IMR-90 (cell line): ENCODE measurements at regions not wholly inside any gene's neighbourhood (a gene's known extent, or its start where the extent isn't known, plus 50 kb on each side); places are given as distances from the start of the nearest gene placed in this dataset.

Source experiments
- ATAC-seq: fragments of 200-7000 bp; cut with Tn5 transposase; 2 replicates; pipeline ENCODE4 v1.9.1; 2020; ENCODE audit warnings: low read depth, mild to moderate bottlenecking, moderate library complexity
- BruUV-seq: library from RNA; stranded (reverse); fragments of 400-500 nt; replicated peaks from 2 replicates; lab custom pipeline; 2021; lab: Mats Ljungman, UMichigan
- CTCF ChIA-PET: fragments of 300-600 bp; formaldehyde crosslinking; extraction: SDS; loops from one replicate; lab custom pipeline; 2021; ENCODE audit warnings: antibody characterized with exemption; lab: Yijun Ruan, JAX
- POLR2A ChIA-PET: fragments of 300-600 bp; sonication (Branson Sonifier 250); formaldehyde crosslinking; loops from one replicate; lab custom pipeline; 2022; ENCODE audit warnings: antibody characterized with exemption; ENCODE audit not compliant: unreplicated experiment; lab: Charles Lee
- DNase-seq: peaks from one replicate; pipeline ENCODE4 v3.0.0; 2013
- H2AFZ ChIP-seq: replicated peaks from 2 replicates; pipeline ENCODE3; 2013; ENCODE audit warnings: low read length, mild to moderate bottlenecking; ENCODE audit not compliant: poor library complexity
- H2AK5ac ChIP-seq: 2 replicates; pipeline ENCODE4 v1.6.1; 2013; ENCODE audit warnings: low read depth, low read length, inconsistent platforms
- H2AK9ac ChIP-seq: replicated peaks from 2 replicates; pipeline ENCODE3; 2013; ENCODE audit warnings: mild to moderate bottlenecking, low read depth, low read length, moderate library complexity; ENCODE audit not compliant: poor library complexity
- H2BK120ac ChIP-seq: 2 replicates; pipeline ENCODE4 v1.6.1; 2013; ENCODE audit warnings: low read depth, low read length, inconsistent platforms
- H2BK15ac ChIP-seq: 3 replicates; pipeline ENCODE4 v1.6.1; 2013; ENCODE audit warnings: low read depth, low read length, inconsistent platforms
- H2BK20ac ChIP-seq: 2 replicates; pipeline ENCODE4 v1.6.1; 2013; ENCODE audit warnings: low read depth, mild to moderate bottlenecking, inconsistent platforms, low read length, moderate library complexity
- H2BK5ac ChIP-seq: 2 replicates; pipeline ENCODE4 v1.6.1; 2013; ENCODE audit warnings: mild to moderate bottlenecking, low read depth, low read length, inconsistent platforms; ENCODE audit not compliant: poor library complexity, severe bottlenecking
- H3K14ac ChIP-seq: replicated peaks from 2 replicates; pipeline ENCODE4 v1.6.1; 2013; ENCODE audit warnings: low read depth, low read length, inconsistent platforms
- H3K18ac ChIP-seq: 2 replicates; pipeline ENCODE4 v1.6.1; 2013; ENCODE audit warnings: low read depth, low read length, control low read depth
- H3K23ac ChIP-seq: 2 replicates; pipeline ENCODE4 v1.6.1; 2013; ENCODE audit warnings: low read depth, low read length, inconsistent platforms
- H3K27ac ChIP-seq: 2 replicates; pipeline ENCODE4 v1.5.1; 2013; ENCODE audit warnings: mild to moderate bottlenecking, control low read depth, low read length; ENCODE audit not compliant: insufficient read depth
- H3K27me3 ChIP-seq: 2 replicates; pipeline ENCODE4 v1.6.1; 2013; ENCODE audit warnings: low read length; ENCODE audit not compliant: control insufficient read depth, insufficient read depth
- H3K36me3 ChIP-seq: 2 replicates; pipeline ENCODE4 v1.6.1; 2013; ENCODE audit warnings: low read length, mixed read lengths; ENCODE audit not compliant: control insufficient read depth, insufficient read depth
- H3K4ac ChIP-seq: 2 replicates; pipeline ENCODE4 v1.6.1; 2013; ENCODE audit warnings: low read depth, low read length, inconsistent platforms
- H3K4me1 ChIP-seq: 2 replicates; pipeline ENCODE4 v1.6.1; 2013; ENCODE audit warnings: low read length, mixed read lengths; ENCODE audit not compliant: control insufficient read depth, insufficient read depth
- H3K4me2 ChIP-seq: 2 replicates; pipeline ENCODE4 v1.6.1; 2013; ENCODE audit warnings: low read depth, mild to moderate bottlenecking, control low read depth, low read length, moderate library complexity
- H3K4me3 ChIP-seq: 2 replicates; pipeline ENCODE4 v1.5.1; 2013; ENCODE audit warnings: low read depth, mild to moderate bottlenecking, control low read depth, low read length, moderate library complexity; ENCODE audit not compliant: insufficient read depth
- H3K56ac ChIP-seq: 2 replicates; pipeline ENCODE4 v1.6.1; 2013; ENCODE audit warnings: low read length, inconsistent platforms; ENCODE audit not compliant: insufficient read depth; ENCODE audit errors: extremely low read depth
- H3K79me1 ChIP-seq, 2 experiments: 2 replicates each; pipeline ENCODE4 v1.6.1; 2013; ENCODE audit warnings: low read length in 2 of 2, inconsistent platforms in 1 of 2, low read depth in 1 of 2
- H3K9ac ChIP-seq: 2 replicates; pipeline ENCODE4 v1.6.1; 2013; ENCODE audit warnings: low read depth, low read length, control low read depth
- H3K9me1 ChIP-seq: 2 replicates; pipeline ENCODE4 v1.6.1; 2013; ENCODE audit warnings: low read length, inconsistent platforms; ENCODE audit not compliant: insufficient read depth
- H3K9me3 ChIP-seq: 2 replicates; pipeline ENCODE4 v1.6.1; 2013; ENCODE audit warnings: low read length; ENCODE audit not compliant: control insufficient read depth, insufficient read depth
- H4K20me1 ChIP-seq: 2 replicates; pipeline ENCODE4 v1.6.1; 2013; ENCODE audit warnings: low read length, inconsistent platforms; ENCODE audit not compliant: insufficient read depth
- H4K5ac ChIP-seq: 2 replicates; pipeline ENCODE4 v1.6.1; 2013; ENCODE audit warnings: mild to moderate bottlenecking, low read depth, low read length, control low read depth
- H4K8ac ChIP-seq, 2 experiments: 2 replicates each; pipeline ENCODE4 v1.6.1; 2013; ENCODE audit warnings: low read depth in 2 of 2, low read length in 2 of 2, control low read depth in 1 of 2, inconsistent platforms in 1 of 2
- H4K91ac ChIP-seq: 2 replicates; pipeline ENCODE4 v1.6.1; 2013; ENCODE audit warnings: low read depth, low read length, inconsistent platforms; ENCODE audit not compliant: insufficient read depth
- BHLHE40 ChIP-seq: fragments of 150-350 bp; IDR thresholded peaks from 2 replicates; pipeline ENCODE4 v1.6.1; 2016; ENCODE audit warnings: mild to moderate bottlenecking, low read depth, low read length
- CEBPB ChIP-seq: IDR thresholded peaks from 2 replicates; pipeline ENCODE4 v1.6.1; 2012; ENCODE audit warnings: low read depth, low read length, improper control_type of control experiment
- CHD1 ChIP-seq: IDR thresholded peaks from 2 replicates; pipeline ENCODE4 v1.6.1; 2012; ENCODE audit warnings: low read depth, low read length, improper control_type of control experiment
- FOS ChIP-seq: fragments of 150-350 bp; IDR thresholded peaks from 2 replicates; pipeline ENCODE4 v1.6.1; 2016; ENCODE audit warnings: low read depth, low read length
- MAFK ChIP-seq: IDR thresholded peaks from 2 replicates; pipeline ENCODE4 v1.6.1; 2012; ENCODE audit warnings: low read depth, low read length, improper control_type of control experiment
- POLR2A ChIP-seq: IDR thresholded peaks from 2 replicates; pipeline ENCODE4 v1.6.1; 2012; ENCODE audit warnings: mild to moderate bottlenecking, low read depth, low read length
- RFX5 ChIP-seq: IDR thresholded peaks from 2 replicates; pipeline ENCODE4 v1.8.0; 2012; ENCODE audit warnings: low read depth, mild to moderate bottlenecking, low read length, moderate library complexity
- WGBS, 2 experiments: methylation state at CpG; one replicate each; pipeline versions ENCODE4 v1.1.5 to v1.1.7; 2013; ENCODE audit warnings: missing lambda C conversion rate in 2 of 2; ENCODE audit not compliant: insufficient read length in 1 of 2; ENCODE audit errors: extremely low coverage in 2 of 2; 5-methylcytosine and 5-hydroxymethylcytosine counted together
- dilution Hi-C: fragments of 300-500 bp; cut with HindIII; formaldehyde crosslinking; loops from one replicate; pipeline ENCODE4 v1.14.3; 2018; ENCODE audit warnings: low sequenced_read_pairs; ENCODE audit not compliant: unreplicated experiment
- in situ Hi-C: fragments of 300-500 bp; cut with MboI; formaldehyde crosslinking; loops from 3 replicates; pipeline ENCODE4 v1.14.3; 2019; ENCODE audit warnings: low sequenced_read_pairs, inconsistent platforms, mixed read lengths
- intact Hi-C: fragments of 100-400 bp; cut with micrococcal nuclease; formaldehyde crosslinking; loops from 2 replicates; pipeline ENCODE4 v1.10.0; 2022
- TF ChIP-seq, protein P1 (sequence below): fragments of 150-350 bp; IDR thresholded peaks from 2 replicates; pipeline ENCODE4 v1.6.1; 2016; ENCODE audit warnings: low read depth, mild to moderate bottlenecking, low read length, moderate library complexity, borderline replicate concordance
- TF ChIP-seq, protein P2 (sequence below): conservative IDR thresholded peaks from 2 replicates; pipeline ENCODE4 v1.5.1; 2012; ENCODE audit warnings: mild to moderate bottlenecking, low read depth, low read length, improper control_type of control experiment

DNA sequence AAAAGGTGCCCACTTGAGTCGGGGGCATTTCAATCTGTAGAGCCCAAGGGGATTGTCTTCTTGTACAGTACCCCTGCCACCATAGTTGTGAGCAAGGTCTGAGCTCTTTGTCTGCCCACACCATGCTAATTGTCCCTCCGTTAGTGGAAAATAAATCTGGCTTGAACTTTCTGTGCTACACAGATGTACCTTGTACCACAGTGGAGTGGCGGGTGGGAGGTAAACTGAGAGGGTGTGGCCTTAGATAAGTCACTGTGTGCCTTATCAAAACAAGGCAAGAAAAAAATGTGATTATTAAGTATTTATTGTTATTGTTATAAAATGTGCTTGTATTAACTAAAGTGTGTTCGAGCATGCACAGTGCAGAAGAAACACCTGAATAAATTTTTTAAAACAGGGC is 242.9 kb upstream of the C2CD4B start:
- Histone ChIP-seq H3K23ac (no peak overlapping the region), H3K18ac (no peak overlapping the region), H2BK20ac (no peak overlapping the region), H2AFZ (no peak overlapping the region), H3K4me2 (no peak overlapping the region), H2BK120ac (no peak overlapping the region), H3K27ac (no peak overlapping the region), H4K8ac (no peak overlapping the region), H4K91ac (no peak overlapping the region), H3K4me3 (no peak overlapping the region), H3K56ac (no peak overlapping the region), H2BK5ac (no peak overlapping the region), H3K4me1 (peaks cover 13% of the 10 kb centered on the region), H3K27me3 (no peaks in the 10 kb centered on the region), H3K9ac (no peak overlapping the region), H2BK15ac (no peak overlapping the region), H3K4ac (no peak overlapping the region), H2AK9ac (no peak overlapping the region), H3K36me3 (no peaks in the 10 kb centered on the region), H3K14ac (no peak overlapping the region), H2AK5ac (no peak overlapping the region), H3K79me1 (peaks cover 20 to 33% of the 10 kb centered on the region in 2 experiments), H3K9me1 (peaks cover 7% of the 10 kb centered on the region; the same call in 1 of the 2 replicates), H4K5ac (no peak overlapping the region), H4K20me1 (peaks cover 5% of the 10 kb centered on the region; the same call in 1 of the 2 replicates), H3K9me3 (no peaks in the 10 kb centered on the region)
- in situ Hi-C loops (no loop called here), intact Hi-C loops (no loop called here), dilution Hi-C loops (no loop called here)
- no peak for TF ChIP-seq CHD1
- no peak for TF ChIP-seq BHLHE40
- TF ChIP-seq, protein P1, sequence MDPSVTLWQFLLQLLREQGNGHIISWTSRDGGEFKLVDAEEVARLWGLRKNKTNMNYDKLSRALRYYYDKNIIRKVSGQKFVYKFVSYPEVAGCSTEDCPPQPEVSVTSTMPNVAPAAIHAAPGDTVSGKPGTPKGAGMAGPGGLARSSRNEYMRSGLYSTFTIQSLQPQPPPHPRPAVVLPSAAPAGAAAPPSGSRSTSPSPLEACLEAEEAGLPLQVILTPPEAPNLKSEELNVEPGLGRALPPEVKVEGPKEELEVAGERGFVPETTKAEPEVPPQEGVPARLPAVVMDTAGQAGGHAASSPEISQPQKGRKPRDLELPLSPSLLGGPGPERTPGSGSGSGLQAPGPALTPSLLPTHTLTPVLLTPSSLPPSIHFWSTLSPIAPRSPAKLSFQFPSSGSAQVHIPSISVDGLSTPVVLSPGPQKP, result no peak
- TF ChIP-seq CEBPB, result no peak
- TF ChIP-seq MAFK, result no peak
- TF ChIP-seq, protein P2, sequence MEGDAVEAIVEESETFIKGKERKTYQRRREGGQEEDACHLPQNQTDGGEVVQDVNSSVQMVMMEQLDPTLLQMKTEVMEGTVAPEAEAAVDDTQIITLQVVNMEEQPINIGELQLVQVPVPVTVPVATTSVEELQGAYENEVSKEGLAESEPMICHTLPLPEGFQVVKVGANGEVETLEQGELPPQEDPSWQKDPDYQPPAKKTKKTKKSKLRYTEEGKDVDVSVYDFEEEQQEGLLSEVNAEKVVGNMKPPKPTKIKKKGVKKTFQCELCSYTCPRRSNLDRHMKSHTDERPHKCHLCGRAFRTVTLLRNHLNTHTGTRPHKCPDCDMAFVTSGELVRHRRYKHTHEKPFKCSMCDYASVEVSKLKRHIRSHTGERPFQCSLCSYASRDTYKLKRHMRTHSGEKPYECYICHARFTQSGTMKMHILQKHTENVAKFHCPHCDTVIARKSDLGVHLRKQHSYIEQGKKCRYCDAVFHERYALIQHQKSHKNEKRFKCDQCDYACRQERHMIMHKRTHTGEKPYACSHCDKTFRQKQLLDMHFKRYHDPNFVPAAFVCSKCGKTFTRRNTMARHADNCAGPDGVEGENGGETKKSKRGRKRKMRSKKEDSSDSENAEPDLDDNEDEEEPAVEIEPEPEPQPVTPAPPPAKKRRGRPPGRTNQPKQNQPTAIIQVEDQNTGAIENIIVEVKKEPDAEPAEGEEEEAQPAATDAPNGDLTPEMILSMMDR, result no peak
- no peak for TF ChIP-seq RFX5
- no peak for TF ChIP-seq FOS
- no peak for TF ChIP-seq POLR2A
- no peak for DNase-seq
- WGBS, 2 experiments, result 100% methylated on average over 1 of the region's 4 CpGs; no CpG with 5 or more reads in 1 of the 2 experiments
- CTCF ChIA-PET, result interaction anchor here (0.5 kb wide), 1 partner anchor 120 kb away, joined by 3 read pairs; no protein-coding TSS in a partner anchor
- no peak for ATAC-seq
- BruUV-seq, result no TSS peak
- POLR2A ChIA-PET, result no interaction called here
